ENCODE measurements at regions not wholly inside any gene's neighbourhood (a gene's known extent, or its start where the extent isn't known, plus 50 kb on each side); places are given as distances from the start of the nearest gene placed in this dataset.

- TF ChIP-seq POLR2A (IDR thresholded peaks at IDR 0.05; ENCODE audit: low read depth, low read length) (no peak), POLR2AphosphoS5 (IDR thresholded peaks at IDR 0.05; ENCODE audit: low read depth, low read length) (no peak), TAF1 (IDR thresholded peaks at IDR 0.05; ENCODE audit: low read depth, low read length) (no peak)
Observed at GRCh38 chr1:55520861-55521260, 305.7 kb upstream of the USP24 start.
